Activated naive CD4-positive, alpha-beta T cell treated with anti-CD3 and anti-CD28 coated beads, Interleukin-2, amount 50 U/mL, for 24 hours (primary cell): ENCODE measurements at regions not wholly inside any gene's neighbourhood (a gene's known extent, or its start where the extent isn't known, plus 50 kb on each side); places are given as distances from the start of the nearest gene placed in this dataset.

Source experiments
- H3K27ac Mint-ChIP-seq: one replicate; pipeline ENCODE4 v1.8.0; 2021; ENCODE audit warnings: mild to moderate bottlenecking, mixed read lengths
- H3K27me3 Mint-ChIP-seq: one replicate; pipeline ENCODE4 v1.8.0; 2021; ENCODE audit warnings: mixed read lengths
- H3K36me3 Mint-ChIP-seq: one replicate; pipeline ENCODE4 v1.8.0; 2021; ENCODE audit warnings: mixed read lengths
- H3K4me1 Mint-ChIP-seq: one replicate; pipeline ENCODE4 v1.8.0; 2021; ENCODE audit warnings: mixed read lengths
- H3K4me3 Mint-ChIP-seq: one replicate; pipeline ENCODE4 v1.8.0; 2021; ENCODE audit warnings: mild to moderate bottlenecking, mixed read lengths
- H3K9me3 Mint-ChIP-seq: one replicate; pipeline ENCODE4 v1.8.0; 2021; ENCODE audit warnings: mixed read lengths

DNA sequence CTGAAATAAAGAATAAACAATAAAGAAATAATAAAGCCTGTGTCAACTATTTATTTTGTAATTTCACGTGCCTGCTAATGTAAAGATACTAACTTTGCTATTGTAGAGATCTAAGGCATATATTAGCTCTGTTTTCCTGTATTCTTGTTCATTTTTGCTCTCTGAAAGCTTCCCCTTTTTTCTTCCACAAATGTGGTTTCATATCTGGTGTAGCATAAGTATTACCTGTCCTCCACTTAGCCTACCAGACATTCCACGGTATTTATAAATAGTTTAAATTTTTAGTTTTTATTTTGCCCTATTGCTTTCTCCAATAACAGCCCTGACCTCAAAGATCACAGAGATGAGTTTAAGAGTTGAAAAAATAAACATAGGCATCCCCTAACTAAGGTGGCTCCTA lies 92.6 kb upstream of the ATP2B1 start:
- Mint-ChIP-seq H3K36me3 (peaks cover 2% of the 10 kb centered on the region), H3K9me3 (no peaks in the 10 kb centered on the region), H3K27ac (no peak overlapping the region), H3K27me3 (no peaks in the 10 kb centered on the region), H3K4me1 (no peaks in the 10 kb centered on the region), H3K4me3 (no peak overlapping the region)

DNA sequence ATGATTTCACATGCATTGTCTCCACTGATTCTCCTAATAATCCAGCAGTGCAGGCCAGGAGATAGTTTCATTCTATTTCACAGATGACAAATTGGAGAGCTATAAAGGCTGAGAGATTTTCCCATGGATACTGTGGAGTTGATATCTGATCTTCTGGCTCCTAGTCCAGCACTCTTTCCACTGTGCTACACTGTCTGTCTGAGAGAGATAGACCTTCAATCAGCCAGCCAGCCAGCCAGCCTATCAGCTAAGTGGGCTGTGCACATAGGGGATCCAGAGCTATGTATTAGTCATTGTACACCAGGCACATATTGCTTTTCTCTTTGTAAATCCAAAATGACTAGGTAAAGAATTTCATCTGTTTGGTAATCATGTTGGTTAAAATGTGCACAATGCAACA lies 91.8 kb upstream of the ATP2B1 start:
- Mint-ChIP-seq H3K4me1 (no peaks in the 10 kb centered on the region), H3K36me3 (no peaks in the 10 kb centered on the region), H3K27me3 (no peaks in the 10 kb centered on the region), H3K4me3 (no peak overlapping the region), H3K27ac (no peak overlapping the region), H3K9me3 (no peaks in the 10 kb centered on the region)

DNA sequence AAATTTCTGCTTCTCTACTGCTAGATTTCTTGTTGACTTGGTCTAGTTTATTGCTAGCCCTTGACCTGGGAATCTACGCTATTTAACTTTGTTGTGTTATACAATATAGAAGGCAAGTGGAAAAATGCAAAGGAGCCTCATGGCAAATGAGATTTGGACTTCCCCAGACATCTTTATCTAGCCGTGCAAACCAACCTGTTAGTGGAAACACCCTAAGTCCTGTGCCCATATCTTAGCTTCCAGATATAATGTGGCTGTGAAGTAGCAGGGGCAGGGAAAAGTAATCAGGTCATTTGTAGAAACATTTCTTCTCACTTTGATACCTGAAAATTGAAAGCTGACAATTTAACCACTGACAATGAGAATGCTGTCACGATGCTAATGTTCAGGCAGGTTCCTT lies 90.7 kb upstream of the ATP2B1 start:
- Mint-ChIP-seq H3K36me3 (no peaks in the 10 kb centered on the region), H3K27ac (no peak overlapping the region), H3K4me3 (no peak overlapping the region)

DNA sequence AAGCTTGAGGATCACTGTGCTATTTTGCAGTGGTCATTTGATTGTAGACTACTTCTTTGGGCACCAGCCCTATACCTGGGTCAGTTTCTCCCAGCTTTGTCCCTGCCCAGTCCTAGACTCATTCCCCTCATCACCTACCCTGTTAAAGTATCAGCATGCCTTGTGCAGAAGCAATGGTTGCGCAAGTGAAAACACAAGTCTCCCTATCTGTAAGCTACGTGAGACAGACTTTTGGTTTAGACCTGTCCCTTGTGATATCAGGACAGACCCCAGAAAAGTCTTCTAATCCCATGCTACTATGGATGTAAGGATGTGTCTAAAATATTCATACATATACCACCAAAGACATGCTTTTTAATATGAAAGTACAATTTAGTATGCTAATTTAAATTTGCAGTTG lies 88.8 kb upstream of the ATP2B1 start:
- no peaks in the 10 kb centered on the region for H3K27me3 Mint-ChIP-seq
- H3K4me1 Mint-ChIP-seq = no peaks in the 10 kb centered on the region
- H3K36me3 Mint-ChIP-seq = no peaks in the 10 kb centered on the region
- H3K4me3 Mint-ChIP-seq = no peak overlapping the region
- H3K9me3 Mint-ChIP-seq = no peaks in the 10 kb centered on the region
- H3K27ac Mint-ChIP-seq = no peak overlapping the region

More for the DNA sequence above, 90.7 kb upstream of the ATP2B1 start:
- Mint-ChIP-seq H3K27me3 (no peaks in the 10 kb centered on the region), H3K9me3 (no peaks in the 10 kb centered on the region), H3K4me1 (no peaks in the 10 kb centered on the region)

DNA sequence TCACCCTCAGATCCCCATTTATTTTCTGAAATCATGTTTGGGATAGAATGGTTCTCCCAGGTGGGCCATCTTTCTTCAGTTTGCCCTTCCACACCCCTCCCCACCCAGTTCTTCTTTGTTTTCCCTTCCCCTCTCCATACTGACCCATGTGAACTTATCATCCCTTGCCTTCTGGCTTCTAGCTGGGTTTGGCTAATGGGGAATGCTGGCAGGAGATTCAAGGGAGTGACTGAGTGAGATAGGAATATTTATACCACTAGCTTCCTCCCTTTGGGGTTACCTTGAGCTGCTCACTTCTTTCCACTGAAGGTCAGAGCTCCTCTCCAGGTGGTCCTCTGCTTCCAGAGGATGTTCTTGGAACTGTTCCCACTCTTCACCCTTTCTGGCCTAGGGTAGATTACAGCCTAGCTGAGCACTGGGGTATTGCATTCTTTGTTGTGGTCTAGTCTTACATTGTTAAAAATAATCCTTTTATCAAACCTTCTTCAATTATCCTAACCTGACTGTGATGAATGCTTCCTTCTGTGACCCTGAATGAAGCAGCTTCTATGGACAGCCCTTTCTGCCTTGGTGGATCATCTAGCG lies 88.3 kb upstream of the ATP2B1 start:
- Mint-ChIP-seq H3K36me3 (no peaks in the 10 kb centered on the region), H3K27ac (no peak overlapping the region), H3K27me3 (no peaks in the 10 kb centered on the region), H3K4me1 (no peaks in the 10 kb centered on the region), H3K9me3 (no peaks in the 10 kb centered on the region), H3K4me3 (no peak overlapping the region)

DNA sequence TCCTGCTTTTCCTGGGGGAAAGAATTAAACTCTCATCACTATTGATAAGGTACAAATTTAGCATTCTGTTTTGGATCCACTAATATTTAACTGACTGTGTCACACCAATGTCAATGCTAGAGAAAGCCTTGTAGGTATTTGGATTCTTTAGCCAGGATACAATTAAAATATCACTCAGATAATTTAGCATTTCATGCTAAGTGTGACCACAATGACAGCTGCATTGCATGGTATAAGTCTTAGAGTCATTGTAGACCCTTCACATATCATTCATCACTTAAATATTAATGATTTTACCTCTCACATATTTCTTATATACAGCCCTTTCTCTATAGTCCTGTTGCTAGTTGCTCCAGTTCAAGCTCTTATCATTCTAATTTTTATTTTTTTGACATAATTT lies 85.3 kb upstream of the ATP2B1 start:
- H3K9me3 Mint-ChIP-seq = no peaks in the 10 kb centered on the region
- no peak overlapping the region for H3K4me3 Mint-ChIP-seq
- peaks cover 3% of the 10 kb centered on the region for H3K4me1 Mint-ChIP-seq
- H3K27me3 Mint-ChIP-seq = no peaks in the 10 kb centered on the region
- H3K36me3 Mint-ChIP-seq = no peaks in the 10 kb centered on the region
- H3K27ac Mint-ChIP-seq = no peak overlapping the region

DNA sequence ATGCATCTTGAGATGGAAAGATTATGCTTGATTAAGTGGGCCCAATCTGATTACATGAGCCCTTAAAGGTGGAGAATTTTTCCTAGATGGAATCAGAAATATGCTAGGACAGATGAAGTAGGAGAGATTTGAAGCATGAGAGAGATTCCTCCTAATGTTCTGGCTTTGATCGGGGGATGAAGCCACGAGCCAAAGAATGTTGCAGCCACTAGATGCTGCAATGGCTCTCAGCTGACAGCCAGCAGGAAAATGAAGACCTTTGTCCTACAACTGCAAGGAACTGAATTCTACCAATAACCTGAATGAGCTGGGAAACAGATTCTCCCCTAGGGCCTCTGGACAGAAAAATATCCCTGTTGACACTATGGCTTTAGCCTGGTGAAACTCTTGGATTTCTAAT lies 82.6 kb upstream of the ATP2B1 start:
- Mint-ChIP-seq H3K27ac (no peak overlapping the region), H3K4me3 (no peak overlapping the region)

DNA sequence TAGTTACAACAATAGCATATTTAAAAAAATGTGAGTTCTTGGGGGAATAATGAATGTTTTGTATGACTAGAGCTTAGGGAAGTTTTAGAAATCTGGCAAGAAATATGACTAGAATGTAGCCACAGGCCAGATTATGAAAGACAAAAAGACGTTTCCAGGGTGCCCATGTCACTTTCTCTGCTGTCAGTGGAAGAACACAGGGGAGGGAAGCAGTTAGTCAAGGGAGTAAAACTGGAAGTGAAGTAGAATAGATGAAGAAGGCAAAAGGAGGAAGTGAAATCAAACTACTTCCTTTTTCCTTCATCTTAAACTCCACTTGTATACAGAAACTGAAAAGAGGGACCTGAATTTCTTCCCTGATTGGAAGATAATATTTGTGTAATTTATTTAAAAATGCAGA lies 81.2 kb upstream of the ATP2B1 start:
- peaks cover 9% of the 10 kb centered on the region for H3K36me3 Mint-ChIP-seq
- no peaks in the 10 kb centered on the region for H3K27me3 Mint-ChIP-seq
- no peak overlapping the region for H3K27ac Mint-ChIP-seq
- no peak overlapping the region for H3K4me3 Mint-ChIP-seq
- H3K4me1 Mint-ChIP-seq = peaks cover 3% of the 10 kb centered on the region
- no peaks in the 10 kb centered on the region for H3K9me3 Mint-ChIP-seq

More for the DNA sequence above, 82.6 kb upstream of the ATP2B1 start:
- Mint-ChIP-seq H3K36me3 (peaks cover 2% of the 10 kb centered on the region), H3K27me3 (no peaks in the 10 kb centered on the region), H3K9me3 (no peaks in the 10 kb centered on the region), H3K4me1 (peaks cover 3% of the 10 kb centered on the region)

DNA sequence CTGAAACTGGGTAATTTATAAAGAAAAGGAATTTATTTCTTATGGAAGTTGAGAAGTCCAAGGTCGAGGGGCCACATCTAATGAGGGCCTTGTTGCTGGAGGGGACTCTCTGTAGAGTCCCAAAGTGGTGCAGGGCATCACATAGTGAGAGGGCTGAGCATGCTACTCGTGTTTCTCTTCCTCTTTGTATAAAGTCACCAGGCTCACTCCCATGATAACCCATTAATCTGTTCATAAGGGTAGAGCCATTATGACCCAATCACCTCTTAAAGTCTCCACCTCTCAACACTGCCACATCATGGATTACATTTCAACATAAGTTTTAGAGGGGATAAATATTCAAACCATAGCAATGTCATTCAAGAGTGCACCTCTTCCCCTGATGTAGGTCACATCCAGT lies 79.1 kb upstream of the ATP2B1 start:
- no peak overlapping the region for H3K27ac Mint-ChIP-seq
- peaks cover 9% of the 10 kb centered on the region for H3K36me3 Mint-ChIP-seq
- H3K27me3 Mint-ChIP-seq = no peaks in the 10 kb centered on the region
- peaks cover 3% of the 10 kb centered on the region for H3K4me1 Mint-ChIP-seq
- no peaks in the 10 kb centered on the region for H3K9me3 Mint-ChIP-seq
- no peak overlapping the region for H3K4me3 Mint-ChIP-seq

DNA sequence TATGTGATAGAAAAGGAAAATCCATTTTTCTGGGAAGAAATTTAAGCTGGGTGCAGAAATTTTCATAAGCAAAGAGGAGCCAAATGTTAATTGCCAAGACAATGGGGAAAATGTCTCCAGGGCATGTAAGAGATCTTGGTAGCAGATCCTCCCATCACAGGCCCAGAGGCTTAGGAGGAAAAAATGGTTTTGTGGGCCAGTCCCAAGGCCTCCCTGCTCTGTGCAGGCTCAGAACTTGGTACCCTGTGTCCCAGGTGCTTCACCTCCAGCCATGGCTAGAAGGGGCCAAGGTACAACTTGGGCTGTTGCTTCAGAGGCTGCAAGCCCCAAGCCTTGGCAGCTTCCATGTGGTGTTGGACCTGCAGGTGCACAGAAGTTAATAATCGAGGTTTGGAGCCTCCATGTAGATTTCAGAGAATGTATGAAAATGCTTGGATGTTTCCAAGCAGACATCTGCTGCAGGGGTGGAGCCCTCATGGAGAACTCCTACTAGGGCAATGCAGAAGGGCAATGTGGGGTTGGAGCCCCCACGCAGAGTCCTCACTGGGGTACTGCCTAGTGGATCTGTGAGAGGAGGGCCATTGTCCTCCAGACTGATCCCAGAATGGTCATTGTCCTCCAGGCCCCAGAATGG lies 77.7 kb upstream of the ATP2B1 start:
- peaks cover 9% of the 10 kb centered on the region for H3K36me3 Mint-ChIP-seq
- no peak overlapping the region for H3K4me3 Mint-ChIP-seq
- peaks cover 3% of the 10 kb centered on the region for H3K4me1 Mint-ChIP-seq
- H3K27me3 Mint-ChIP-seq = no peaks in the 10 kb centered on the region
- no peak overlapping the region for H3K27ac Mint-ChIP-seq
- no peaks in the 10 kb centered on the region for H3K9me3 Mint-ChIP-seq

DNA sequence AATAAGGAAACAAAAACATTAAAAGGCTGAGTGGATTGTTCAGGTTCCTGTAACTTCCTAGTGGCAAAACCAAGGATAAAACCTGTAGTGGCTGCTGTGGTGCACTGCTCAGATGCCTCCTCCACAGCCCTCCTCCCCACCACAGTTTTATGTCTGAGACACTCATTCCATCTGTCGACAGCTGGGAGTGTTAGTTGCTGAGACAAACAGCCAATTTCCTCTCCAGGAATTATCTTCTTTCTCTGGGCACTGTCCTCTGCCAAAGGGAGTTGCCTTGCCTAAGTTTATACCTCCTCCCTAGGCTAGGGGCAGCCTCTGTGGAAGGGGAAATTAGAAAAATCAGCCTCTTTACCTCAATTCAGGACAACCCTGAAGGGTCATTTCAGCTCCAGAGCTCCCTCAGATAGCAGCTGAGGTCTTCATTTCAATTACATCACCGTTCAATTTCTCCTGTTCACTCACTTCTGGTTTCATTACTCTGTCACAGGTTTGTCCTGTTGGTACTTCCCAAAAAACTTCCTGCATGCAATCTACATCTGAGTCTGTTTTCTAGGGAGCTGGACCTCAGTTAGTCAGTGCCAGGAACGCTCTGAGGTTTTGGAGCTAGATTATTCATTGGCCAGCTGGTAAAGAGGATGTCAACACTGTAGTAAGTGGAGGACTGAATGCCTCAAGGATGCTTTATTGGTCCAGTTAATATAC lies 74.9 kb upstream of the ATP2B1 start:
- H3K4me3 Mint-ChIP-seq = no peak overlapping the region
- peaks cover 9% of the 10 kb centered on the region for H3K36me3 Mint-ChIP-seq
- H3K27ac Mint-ChIP-seq = no peak overlapping the region
- no peaks in the 10 kb centered on the region for H3K9me3 Mint-ChIP-seq
- H3K27me3 Mint-ChIP-seq = no peaks in the 10 kb centered on the region
- no peaks in the 10 kb centered on the region for H3K4me1 Mint-ChIP-seq

DNA sequence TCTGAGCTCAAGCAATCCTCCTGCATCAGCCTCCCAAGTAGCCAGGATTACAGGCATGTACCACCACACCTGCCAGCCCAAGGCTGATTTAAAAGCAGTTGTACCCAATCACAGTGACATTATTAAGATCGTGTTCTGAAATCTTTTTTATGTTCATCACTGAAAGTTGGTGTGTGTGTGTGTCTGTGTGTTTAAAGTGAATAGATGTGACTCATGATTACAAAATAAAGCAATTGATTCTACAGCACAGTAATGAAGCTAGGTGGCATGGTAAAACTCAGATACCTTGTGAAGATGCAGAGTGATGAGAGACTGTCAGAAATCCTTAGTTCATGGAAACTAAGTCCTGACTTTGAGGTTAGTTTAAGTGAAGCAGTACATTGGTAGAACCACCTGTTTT lies 74.2 kb upstream of the ATP2B1 start:
- no peak overlapping the region for H3K27ac Mint-ChIP-seq
- H3K27me3 Mint-ChIP-seq = no peaks in the 10 kb centered on the region
- no peaks in the 10 kb centered on the region for H3K4me1 Mint-ChIP-seq
- peaks cover 9% of the 10 kb centered on the region for H3K36me3 Mint-ChIP-seq
- no peaks in the 10 kb centered on the region for H3K9me3 Mint-ChIP-seq
- no peak overlapping the region for H3K4me3 Mint-ChIP-seq

DNA sequence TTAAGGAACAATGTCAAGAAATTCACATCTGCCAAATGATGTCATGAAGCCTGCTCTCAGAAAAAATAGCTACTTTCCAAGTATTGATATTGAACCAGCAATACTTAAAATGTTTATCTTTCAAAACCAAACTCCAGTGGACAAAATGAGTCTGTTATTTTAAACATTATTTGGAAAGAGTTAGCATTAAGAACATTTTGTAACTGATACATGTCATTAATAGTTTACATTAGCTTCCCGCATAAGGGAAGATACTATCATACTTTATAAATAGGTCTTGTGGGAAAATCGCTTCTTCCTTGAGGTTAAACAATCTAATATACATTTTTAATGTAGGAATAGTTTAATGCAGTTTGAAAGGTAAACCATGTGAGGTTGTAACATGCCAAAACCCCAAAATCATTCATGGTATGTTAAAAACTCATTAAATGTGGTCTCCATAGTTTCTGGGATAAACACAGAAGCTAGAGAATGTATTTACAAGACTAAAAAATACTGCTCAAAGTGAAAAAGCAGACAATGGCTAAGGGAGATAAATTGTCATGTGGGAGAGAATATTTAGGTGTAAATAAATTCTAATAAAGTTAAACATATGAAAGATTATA lies 73.4 kb upstream of the ATP2B1 start:
- Mint-ChIP-seq H3K27ac (no peak overlapping the region), H3K9me3 (no peaks in the 10 kb centered on the region), H3K27me3 (no peaks in the 10 kb centered on the region), H3K4me1 (no peaks in the 10 kb centered on the region), H3K4me3 (no peak overlapping the region), H3K36me3 (peaks cover 8% of the 10 kb centered on the region)

DNA sequence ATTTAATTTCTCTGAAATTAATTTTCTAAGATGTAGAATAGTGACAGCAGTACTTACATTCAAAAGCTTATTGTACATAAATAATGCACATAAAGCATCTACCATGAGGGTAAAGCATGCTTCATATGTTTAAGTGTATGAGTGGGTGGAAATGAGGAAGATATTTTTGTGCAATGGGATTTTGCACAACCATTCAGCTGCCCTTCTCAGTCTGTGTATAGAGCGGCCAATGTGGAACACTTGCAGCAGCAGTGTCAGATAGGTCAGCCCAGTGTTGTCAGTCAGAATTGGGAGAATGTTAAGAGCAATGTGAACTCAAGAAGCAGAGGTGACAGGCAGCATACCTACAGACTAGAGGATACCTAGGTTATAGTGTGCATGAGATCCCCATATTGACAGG lies 72.5 kb upstream of the ATP2B1 start:
- no peaks in the 10 kb centered on the region for H3K4me1 Mint-ChIP-seq
- no peak overlapping the region for H3K27ac Mint-ChIP-seq
- H3K36me3 Mint-ChIP-seq = peaks cover 7% of the 10 kb centered on the region
- H3K4me3 Mint-ChIP-seq = no peak overlapping the region
- H3K9me3 Mint-ChIP-seq = no peaks in the 10 kb centered on the region
- no peaks in the 10 kb centered on the region for H3K27me3 Mint-ChIP-seq

DNA sequence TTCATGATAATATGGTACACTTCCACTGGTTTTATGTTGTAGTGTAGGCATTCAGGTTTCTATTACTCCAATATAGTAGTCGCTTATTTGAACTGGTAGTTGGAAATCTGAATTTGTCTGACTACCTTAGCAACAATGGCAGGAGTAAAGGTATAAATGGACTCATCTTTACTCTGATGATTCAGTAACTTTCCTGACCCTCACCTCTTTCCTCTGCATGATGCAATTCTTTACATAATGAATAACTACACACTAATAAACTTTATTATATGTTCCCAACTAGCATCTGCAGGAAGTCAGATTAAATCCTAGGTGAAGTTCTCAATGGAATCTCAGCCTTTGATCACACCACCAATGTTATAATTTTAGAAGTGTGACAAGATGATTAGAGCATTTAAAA lies 70.5 kb upstream of the ATP2B1 start:
- Mint-ChIP-seq H3K27ac (no peak overlapping the region), H3K27me3 (no peaks in the 10 kb centered on the region), H3K4me1 (no peaks in the 10 kb centered on the region), H3K36me3 (no peaks in the 10 kb centered on the region), H3K4me3 (no peak overlapping the region), H3K9me3 (no peaks in the 10 kb centered on the region)

DNA sequence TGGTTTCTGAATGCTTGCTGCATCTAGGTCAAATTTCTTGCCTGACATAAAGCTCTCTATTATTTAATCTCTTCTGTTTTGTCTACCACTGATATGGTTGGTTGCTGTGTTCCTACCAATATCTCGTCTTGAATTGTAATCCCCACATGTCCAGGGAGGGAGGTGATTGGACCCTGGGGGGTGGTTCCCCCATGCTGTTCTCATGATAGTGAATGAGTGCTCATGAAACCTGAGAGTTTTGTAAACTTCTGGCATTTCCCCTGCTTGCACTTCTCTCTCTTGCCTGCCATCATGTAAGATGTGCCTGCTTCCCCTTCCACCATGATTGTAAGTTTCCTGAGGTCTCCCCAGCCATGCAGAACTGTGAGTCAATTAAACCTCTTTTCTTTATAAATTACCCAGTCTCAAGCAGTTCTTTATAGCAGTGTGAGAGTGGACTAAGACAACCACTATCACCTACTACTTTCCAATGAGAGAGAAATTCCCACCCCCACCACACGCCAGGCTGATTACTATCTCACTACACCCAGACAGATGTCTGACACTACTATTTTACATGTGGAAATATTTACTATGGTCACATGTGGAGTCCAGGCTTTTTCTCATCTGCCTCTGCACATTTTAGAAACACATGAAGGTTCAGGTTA lies 69.2 kb upstream of the ATP2B1 start:
- H3K4me3 Mint-ChIP-seq = no peak overlapping the region
- no peaks in the 10 kb centered on the region for H3K4me1 Mint-ChIP-seq
- no peaks in the 10 kb centered on the region for H3K9me3 Mint-ChIP-seq
- H3K27ac Mint-ChIP-seq = no peak overlapping the region
- H3K36me3 Mint-ChIP-seq = no peaks in the 10 kb centered on the region
- H3K27me3 Mint-ChIP-seq = no peaks in the 10 kb centered on the region
